ENCODE measurements at regions not wholly inside any gene's neighbourhood (a gene's known extent, or its start where the extent isn't known, plus 50 kb on each side); places are given as distances from the start of the nearest gene placed in this dataset.

- TF ChIP-seq POLR2A (IDR thresholded peaks at IDR 0.05) = no peak
- TF ChIP-seq, protein P1, sequence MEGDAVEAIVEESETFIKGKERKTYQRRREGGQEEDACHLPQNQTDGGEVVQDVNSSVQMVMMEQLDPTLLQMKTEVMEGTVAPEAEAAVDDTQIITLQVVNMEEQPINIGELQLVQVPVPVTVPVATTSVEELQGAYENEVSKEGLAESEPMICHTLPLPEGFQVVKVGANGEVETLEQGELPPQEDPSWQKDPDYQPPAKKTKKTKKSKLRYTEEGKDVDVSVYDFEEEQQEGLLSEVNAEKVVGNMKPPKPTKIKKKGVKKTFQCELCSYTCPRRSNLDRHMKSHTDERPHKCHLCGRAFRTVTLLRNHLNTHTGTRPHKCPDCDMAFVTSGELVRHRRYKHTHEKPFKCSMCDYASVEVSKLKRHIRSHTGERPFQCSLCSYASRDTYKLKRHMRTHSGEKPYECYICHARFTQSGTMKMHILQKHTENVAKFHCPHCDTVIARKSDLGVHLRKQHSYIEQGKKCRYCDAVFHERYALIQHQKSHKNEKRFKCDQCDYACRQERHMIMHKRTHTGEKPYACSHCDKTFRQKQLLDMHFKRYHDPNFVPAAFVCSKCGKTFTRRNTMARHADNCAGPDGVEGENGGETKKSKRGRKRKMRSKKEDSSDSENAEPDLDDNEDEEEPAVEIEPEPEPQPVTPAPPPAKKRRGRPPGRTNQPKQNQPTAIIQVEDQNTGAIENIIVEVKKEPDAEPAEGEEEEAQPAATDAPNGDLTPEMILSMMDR (IDR thresholded peaks at IDR 0.05) = no peak
These were observed 138.5 kb upstream of the SYT1 start for GRCh38 chr12:78725951-78726580.
